Fibroblast of mammary gland (primary cell): ENCODE measurements at regions not wholly inside any gene's neighbourhood (a gene's known extent, or its start where the extent isn't known, plus 50 kb on each side); places are given as distances from the start of the nearest gene placed in this dataset.

Experiments used
- DNase-seq: peaks from one replicate; pipeline ENCODE4 v3.0.0-alpha.2; 2010; ENCODE audit warnings: low read depth
- H3K4me3 ChIP-seq: 2 replicates; pipeline ENCODE4 v1.5.1; 2011; ENCODE audit warnings: low read depth, mild to moderate bottlenecking, low read length, moderate library complexity; ENCODE audit not compliant: control insufficient read depth
- TF ChIP-seq, protein P1 (sequence below): conservative IDR thresholded peaks from 2 replicates; pipeline ENCODE4 v1.5.1; 2011; ENCODE audit warnings: low read depth, low read length, inconsistent platforms; ENCODE audit not compliant: control insufficient read depth, insufficient read depth

DNA sequence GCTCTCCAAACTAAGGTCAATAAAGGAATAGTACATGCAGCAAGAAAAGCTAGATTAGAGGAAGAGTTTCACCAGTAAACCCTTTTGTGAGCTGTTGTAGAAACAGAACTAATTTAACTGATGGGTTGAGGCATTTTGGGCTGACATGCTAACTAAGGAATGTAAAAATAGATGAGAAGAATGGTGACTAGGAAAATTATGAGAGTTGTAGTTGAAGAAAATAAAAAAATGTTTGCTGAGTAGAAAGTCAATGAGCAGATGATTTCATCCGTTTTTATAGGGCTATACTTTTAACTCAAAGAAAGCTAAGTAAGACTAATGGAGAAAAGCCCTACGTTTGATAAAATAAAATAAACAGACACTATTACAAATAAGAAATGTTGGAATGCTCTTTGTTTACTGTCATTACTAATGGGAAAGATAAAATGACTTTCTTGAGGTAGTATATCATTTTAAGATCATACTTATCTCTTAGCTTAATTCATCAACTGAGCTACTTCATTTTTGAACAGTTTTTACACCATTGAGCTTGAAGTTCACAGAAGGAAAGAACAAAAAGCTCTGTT is 209.4 kb upstream of the DPH6 start:
- no peak overlapping the region for H3K4me3 ChIP-seq
- DNase-seq = no peak
- TF ChIP-seq, protein P1, sequence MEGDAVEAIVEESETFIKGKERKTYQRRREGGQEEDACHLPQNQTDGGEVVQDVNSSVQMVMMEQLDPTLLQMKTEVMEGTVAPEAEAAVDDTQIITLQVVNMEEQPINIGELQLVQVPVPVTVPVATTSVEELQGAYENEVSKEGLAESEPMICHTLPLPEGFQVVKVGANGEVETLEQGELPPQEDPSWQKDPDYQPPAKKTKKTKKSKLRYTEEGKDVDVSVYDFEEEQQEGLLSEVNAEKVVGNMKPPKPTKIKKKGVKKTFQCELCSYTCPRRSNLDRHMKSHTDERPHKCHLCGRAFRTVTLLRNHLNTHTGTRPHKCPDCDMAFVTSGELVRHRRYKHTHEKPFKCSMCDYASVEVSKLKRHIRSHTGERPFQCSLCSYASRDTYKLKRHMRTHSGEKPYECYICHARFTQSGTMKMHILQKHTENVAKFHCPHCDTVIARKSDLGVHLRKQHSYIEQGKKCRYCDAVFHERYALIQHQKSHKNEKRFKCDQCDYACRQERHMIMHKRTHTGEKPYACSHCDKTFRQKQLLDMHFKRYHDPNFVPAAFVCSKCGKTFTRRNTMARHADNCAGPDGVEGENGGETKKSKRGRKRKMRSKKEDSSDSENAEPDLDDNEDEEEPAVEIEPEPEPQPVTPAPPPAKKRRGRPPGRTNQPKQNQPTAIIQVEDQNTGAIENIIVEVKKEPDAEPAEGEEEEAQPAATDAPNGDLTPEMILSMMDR = no peak

DNA sequence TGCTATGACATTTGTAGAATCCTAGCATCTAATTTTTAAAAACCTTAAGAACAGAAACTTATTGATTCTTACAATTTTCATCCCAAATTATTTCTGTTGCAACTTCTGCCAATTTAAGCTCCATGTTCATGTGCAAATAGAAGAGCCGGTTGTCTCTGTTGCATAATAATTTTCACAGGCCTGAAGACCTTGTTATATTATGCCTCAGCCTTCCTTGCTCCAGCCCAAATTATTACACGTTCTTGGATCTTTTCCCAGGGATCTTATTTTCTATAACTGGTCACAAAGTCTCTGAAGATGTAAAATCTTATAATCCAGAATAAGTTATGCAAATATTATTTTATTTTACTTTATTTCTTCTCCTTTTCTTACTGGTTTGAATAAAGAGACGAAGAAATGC is 210.7 kb upstream of the DPH6 start:
- no peak overlapping the region for H3K4me3 ChIP-seq
- TF ChIP-seq, protein P1 = no peak
- DNase-seq = no peak

DNA sequence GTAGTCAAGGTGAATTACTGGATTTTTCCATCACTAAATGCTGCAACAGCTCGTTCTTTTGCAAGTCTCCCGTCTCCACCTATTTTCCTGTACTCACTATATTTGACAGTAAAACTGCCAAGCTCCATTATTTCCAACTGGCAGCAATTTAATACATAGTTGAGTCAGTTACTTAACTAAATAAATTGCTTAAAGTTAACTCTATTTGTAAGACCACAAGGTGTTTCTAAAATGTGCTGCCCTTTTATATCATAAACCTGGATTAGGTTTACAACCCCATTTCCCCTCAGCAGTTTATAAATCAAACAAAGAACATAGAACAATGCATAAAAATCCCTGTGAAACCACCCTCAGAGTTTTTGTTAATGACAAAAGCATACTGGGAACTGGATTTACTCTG is 211.4 kb upstream of the DPH6 start:
- no peak overlapping the region for H3K4me3 ChIP-seq
- TF ChIP-seq, protein P1 = no peak
- no peak for DNase-seq

DNA sequence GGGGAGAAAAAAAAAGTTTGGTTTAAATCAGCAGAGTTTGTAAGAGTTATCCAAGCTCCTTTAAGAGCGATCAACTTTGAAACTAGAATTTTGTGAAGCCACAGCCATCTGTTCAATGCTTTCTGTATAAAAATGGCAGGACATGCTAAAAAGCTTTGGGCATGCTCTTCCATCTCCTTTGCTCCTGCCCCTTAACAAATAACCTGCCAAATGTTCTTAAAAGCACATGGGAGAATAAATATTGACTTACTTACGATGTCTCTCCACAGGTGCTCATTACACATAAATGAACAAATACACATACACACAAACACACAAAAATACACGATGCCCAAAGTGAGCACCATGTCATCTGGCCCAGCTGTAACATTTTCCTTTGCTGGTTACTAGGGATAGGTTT is 211.8 kb upstream of the DPH6 start:
- TF ChIP-seq, protein P1 = no peak
- DNase-seq = no peak
- H3K4me3 ChIP-seq = no peak overlapping the region

DNA sequence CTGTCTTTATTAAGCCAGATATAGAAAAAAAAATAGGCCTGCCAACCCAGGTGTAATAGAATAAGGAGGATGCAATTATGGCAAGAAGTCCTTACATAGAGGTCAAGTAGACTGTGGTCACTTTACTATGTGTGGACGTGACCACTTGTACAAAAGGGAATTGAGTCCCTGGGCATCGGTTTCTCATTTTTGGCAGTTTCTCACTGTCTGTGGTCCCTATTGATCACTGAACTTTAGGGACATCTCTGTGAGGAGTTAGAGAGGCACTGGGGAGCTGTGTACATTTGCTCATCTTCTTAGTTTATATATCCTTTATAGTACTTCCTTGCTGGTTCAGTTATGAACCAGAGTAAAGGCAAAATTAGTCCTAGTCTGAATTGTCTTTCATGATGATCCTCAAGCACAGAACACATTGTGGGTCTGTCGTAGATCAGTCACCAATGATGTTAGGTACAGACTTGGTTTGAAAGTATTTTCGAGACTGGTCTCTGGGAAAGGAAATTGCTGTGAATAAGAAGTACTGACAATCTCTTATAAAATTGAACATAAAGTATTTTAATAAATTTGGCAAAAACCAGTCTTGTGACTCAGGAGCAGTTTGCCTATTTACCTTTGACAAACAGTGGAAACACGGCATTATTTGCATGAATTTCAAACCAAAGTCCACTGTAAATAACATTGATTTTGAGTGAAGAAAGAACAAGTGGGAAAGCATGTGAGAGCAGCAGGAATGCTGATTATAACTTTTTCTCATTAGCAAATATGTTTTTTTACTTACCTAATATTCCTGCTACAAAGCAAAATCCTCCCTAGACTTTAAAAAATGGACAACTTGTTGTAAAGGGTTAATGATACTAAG is 218.9 kb upstream of the DPH6 start:
- DNase-seq = no peak
- TF ChIP-seq, protein P1 = no peak
- no peak overlapping the region for H3K4me3 ChIP-seq

DNA sequence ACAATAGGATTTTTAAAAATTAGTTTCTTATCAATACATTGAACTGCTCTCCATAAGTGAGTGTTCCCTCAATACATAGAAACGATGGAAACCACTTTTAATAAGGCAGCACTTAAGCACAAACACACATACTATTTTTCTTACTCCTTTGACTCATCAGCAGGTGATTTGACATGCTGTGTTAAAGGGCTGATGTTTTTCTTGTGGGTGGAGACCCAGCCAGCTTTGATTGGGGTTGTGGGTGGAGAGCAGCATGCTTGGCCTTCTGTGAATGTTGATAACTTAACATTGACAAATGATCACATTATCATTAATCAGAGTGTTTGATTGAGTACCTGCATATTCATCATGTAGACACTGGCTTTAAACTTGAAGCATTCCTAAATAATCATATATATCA is 223.0 kb upstream of the DPH6 start:
- TF ChIP-seq, protein P1 = no peak
- no peak overlapping the region for H3K4me3 ChIP-seq
- no peak for DNase-seq
